ENCODE measurements at regions not wholly inside any gene's neighbourhood (a gene's known extent, or its start where the extent isn't known, plus 50 kb on each side); places are given as distances from the start of the nearest gene placed in this dataset.

GRCh38 chr7:68180761-68181160 lies 1184.1 kb downstream of the TYW1 start:
- H3K4me3 ChIP-seq = no peak overlapping the region
- H3K27ac ChIP-seq = no peak overlapping the region
- no peaks in the 10 kb centered on the region for H3K36me3 ChIP-seq
- in situ Hi-C loops (cut with MboI; ENCODE audit: low sequenced_read_pairs in 4 of 4) = no loop called here
- no peak for TF ChIP-seq POLR2A (IDR thresholded peaks at IDR 0.05)
- TF ChIP-seq, protein P1, sequence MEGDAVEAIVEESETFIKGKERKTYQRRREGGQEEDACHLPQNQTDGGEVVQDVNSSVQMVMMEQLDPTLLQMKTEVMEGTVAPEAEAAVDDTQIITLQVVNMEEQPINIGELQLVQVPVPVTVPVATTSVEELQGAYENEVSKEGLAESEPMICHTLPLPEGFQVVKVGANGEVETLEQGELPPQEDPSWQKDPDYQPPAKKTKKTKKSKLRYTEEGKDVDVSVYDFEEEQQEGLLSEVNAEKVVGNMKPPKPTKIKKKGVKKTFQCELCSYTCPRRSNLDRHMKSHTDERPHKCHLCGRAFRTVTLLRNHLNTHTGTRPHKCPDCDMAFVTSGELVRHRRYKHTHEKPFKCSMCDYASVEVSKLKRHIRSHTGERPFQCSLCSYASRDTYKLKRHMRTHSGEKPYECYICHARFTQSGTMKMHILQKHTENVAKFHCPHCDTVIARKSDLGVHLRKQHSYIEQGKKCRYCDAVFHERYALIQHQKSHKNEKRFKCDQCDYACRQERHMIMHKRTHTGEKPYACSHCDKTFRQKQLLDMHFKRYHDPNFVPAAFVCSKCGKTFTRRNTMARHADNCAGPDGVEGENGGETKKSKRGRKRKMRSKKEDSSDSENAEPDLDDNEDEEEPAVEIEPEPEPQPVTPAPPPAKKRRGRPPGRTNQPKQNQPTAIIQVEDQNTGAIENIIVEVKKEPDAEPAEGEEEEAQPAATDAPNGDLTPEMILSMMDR (IDR thresholded peaks at IDR 0.05 in 4 of 5, conservative IDR thresholded peaks at IDR 0.05 in 1 of 5) = no peak
- no peaks in the 10 kb centered on the region for H3K27me3 ChIP-seq
- intact Hi-C loops (cut with DNase I; ENCODE audit: low total_unique reads) = no loop called here
- DNase-seq (no peak), ATAC-seq (no peak)
- H3K9me3 ChIP-seq = no peaks in the 10 kb centered on the region
- H3K4me1 ChIP-seq = no peaks in the 10 kb centered on the region

GRCh38 chr7:68183176-68183575 lies 1186.5 kb downstream of the TYW1 start:
- Histone ChIP-seq H3K27me3 (no peaks in the 10 kb centered on the region), H3K4me1 (no peaks in the 10 kb centered on the region), H3K36me3 (no peaks in the 10 kb centered on the region), H3K4me3 (no peak overlapping the region), H3K27ac (no peak overlapping the region), H3K9me3 (no peaks in the 10 kb centered on the region)
- intact Hi-C loops (cut with DNase I; ENCODE audit: low total_unique reads) (no loop called here), in situ Hi-C loops (cut with MboI; ENCODE audit: low sequenced_read_pairs in 4 of 4) (no loop called here)
- ATAC-seq = no peak
- no peak for DNase-seq
- TF ChIP-seq, protein P1 (IDR thresholded peaks at IDR 0.05 in 4 of 5, conservative IDR thresholded peaks at IDR 0.05 in 1 of 5) = no peak
- no peak for TF ChIP-seq POLR2A (IDR thresholded peaks at IDR 0.05)

DNA sequence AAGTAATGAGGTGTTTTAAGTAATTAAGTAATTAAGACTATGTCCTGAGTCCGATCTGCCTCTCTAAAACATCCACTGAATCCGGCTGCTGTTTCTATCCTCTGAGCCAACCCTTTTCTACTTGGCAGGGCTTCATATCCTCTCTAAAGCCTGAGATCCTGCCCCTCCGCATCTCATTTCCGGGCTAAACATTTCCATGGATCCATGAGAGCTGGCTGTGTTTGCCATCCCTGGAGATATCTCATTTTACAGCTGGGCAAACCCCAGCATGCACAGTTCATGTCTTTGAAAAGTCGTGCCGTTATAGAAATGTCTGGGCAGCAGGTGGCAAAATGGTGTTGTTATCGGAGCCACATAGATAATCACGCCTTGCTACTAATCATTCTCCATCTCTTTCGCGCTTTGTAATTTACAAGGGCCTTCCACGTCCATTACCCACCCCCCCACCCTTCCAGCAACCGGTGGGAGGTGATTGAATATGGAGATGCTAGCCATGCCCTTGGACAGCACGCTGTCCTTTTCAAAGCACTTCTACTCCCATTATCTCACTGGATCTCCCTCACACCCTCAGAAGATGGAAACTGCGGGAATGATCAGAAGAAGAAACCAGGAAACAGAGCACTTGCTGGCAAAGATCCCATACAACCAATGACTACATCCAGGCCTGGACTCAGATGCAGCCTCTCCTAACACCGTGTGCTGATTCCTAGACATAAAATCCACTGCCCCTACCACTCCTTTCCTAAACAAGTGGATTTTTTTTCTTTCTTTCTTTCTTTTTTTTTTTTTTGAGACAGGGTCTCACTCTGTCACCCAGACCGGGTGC lies 1189.2 kb downstream of the TYW1 start:
- H3K36me3 ChIP-seq = no peaks in the 10 kb centered on the region
- no peak overlapping the region for H3K27ac ChIP-seq
- no peak for ATAC-seq
- TF ChIP-seq POLR2A (IDR thresholded peaks at IDR 0.05) = no peak
- TF ChIP-seq, protein P1 (IDR thresholded peaks at IDR 0.05 in 4 of 5, conservative IDR thresholded peaks at IDR 0.05 in 1 of 5) = no peak
- H3K4me3 ChIP-seq = no peak overlapping the region
- in situ Hi-C loops (cut with MboI; ENCODE audit: low sequenced_read_pairs in 4 of 4) = no loop called here
- no peak for DNase-seq
- intact Hi-C loops (cut with DNase I; ENCODE audit: low total_unique reads) = no loop called here
- no peaks in the 10 kb centered on the region for H3K4me1 ChIP-seq
- no peaks in the 10 kb centered on the region for H3K27me3 ChIP-seq
- no peaks in the 10 kb centered on the region for H3K9me3 ChIP-seq

- no peak overlapping the region for H3K4me3 ChIP-seq
- H3K36me3 ChIP-seq = no peaks in the 10 kb centered on the region
- DNase-seq = no peak
- no peak for ATAC-seq
- TF ChIP-seq POLR2A (IDR thresholded peaks at IDR 0.05) = no peak
- TF ChIP-seq, protein P1 (IDR thresholded peaks at IDR 0.05 in 4 of 5, conservative IDR thresholded peaks at IDR 0.05 in 1 of 5) = no peak
- in situ Hi-C loops (cut with MboI; ENCODE audit: low sequenced_read_pairs in 4 of 4) (no loop called here), intact Hi-C loops (cut with DNase I; ENCODE audit: low total_unique reads) (no loop called here)
- no peaks in the 10 kb centered on the region for H3K9me3 ChIP-seq
- no peaks in the 10 kb centered on the region for H3K27me3 ChIP-seq
- no peaks in the 10 kb centered on the region for H3K4me1 ChIP-seq
- H3K27ac ChIP-seq = no peak overlapping the region
Measured at GRCh38 chr7:68187532-68187931, 1190.9 kb downstream of the TYW1 start.

All from gastrocnemius medialis (tissue), 4 donors.